Activated naive CD4-positive, alpha-beta T cell treated with Interleukin-2 at 50 U/mL for 16 hours (primary cell): ENCODE measurements at regions not wholly inside any gene's neighbourhood (a gene's known extent, or its start where the extent isn't known, plus 50 kb on each side); places are given as distances from the start of the nearest gene placed in this dataset.
"Not testable (repeated sequence)": the region's sequence is repeated elsewhere in the genome, so short reads cannot be mapped to it uniquely, and the experiment has no call there.

ENCODE experiments used
- DNase-seq: peaks from one replicate; pipeline ENCODE4 v3.0.0-alpha.2; 2020

DNA sequence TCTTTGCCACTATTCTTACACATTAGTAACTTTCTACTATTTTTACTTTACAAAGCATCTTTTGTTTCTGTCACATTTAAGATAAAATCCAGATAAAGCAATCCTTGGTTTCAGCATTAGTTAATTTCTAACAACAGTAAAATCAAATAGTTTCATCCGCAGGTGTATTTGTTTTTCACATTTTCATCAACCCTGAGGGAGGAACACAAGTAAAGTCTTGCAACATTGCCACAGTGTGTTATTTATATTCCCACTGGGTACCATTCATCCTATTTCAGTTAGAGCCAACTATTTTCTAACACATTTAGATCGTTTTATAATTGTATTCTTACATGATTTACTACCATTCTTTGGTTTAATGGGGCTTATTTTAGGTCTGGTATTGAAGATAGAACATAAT is 908.7 kb upstream of the CITED2 start:
- DNase-seq: no peak

DNA sequence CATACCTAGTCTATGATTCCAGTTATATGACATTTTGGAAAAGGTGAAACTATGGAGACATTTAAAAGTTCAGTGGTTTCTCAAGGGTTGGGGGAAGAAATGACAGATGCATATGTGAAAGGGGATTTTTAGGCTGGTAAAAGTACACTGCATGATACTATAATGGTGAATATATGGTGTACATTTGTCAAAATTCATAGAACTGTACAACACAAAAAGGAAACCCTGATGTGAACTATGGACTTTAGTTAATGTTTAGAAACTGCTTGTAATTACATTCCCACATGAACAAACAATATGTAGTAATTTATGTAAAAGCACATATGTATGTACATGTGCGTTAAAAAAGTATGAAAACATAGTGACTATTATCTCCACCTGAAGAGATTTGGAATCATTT is 907.3 kb upstream of the CITED2 start:
- no peak for DNase-seq

DNA sequence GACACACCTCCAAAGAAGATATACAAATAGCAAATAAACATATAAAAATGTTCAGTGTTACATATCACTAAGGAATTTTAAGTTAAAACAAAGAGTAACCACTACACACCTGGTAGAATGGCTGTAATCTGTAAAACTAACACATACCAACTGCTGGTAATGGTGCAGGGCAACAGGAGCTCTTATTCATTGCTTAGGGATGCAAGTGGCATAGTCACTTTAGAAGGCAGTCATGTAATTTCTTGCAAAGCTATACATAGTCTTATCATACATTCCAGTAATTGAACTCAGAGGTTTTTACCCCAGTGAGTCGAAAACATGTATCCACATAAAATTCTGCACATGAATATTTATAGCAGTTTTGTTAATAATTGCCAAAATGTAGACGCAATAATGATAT is 906.8 kb upstream of the CITED2 start:
- DNase-seq: no peak

DNA sequence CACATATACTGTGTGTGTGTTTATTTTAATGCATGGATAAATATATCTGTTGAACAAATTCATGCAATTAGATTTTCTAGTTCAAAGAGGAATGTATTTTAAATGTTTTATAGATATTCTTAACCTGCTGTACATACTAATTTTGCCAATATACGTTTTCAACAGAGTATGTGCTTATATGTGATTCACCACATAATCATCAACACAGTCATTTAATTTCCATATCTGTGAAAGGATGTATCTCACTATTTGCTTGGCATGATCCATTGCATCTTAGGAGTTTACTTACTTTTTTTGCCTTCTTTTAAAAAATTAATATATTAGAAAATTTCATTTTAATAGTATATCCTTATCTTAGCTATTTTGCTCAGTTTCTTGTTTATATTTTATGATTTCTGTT is 902.3 kb upstream of the CITED2 start:
- no peak for DNase-seq

DNA sequence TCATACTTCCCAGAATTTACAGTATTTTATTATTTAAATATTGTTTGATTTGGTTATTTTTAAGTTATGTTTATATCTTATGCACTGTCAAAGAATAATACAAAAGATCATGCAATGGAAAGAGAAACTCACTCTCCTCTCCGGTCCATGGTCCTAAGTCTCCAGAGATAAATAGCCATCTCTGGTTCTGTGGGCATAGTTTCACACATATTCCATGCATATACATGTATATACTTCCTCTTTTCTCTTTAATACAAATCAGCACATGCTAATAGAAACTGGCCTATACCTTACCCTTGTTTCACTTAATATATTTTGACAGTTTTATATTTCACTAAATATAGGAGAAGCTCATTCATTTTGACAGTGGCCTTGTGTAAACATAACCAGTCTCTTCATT is 901.7 kb upstream of the CITED2 start:
- no peak for DNase-seq

DNA sequence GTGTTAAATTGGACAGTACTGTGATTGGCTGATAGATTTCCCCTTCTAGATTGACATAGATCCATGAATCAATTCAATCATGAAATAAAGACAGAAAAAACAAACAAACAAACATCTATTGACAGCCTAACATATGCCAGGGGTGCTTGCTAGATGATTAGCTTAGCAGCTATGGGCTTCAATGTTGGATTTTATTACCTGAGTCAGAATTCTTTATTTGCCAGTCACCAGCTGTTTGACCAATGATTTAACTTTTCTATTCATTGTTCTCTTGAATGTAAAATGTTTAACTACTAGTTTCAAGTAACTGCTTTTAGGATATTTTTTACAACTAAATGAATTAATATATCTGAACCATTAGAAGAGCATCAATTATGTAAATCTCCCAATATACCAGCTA is 901.3 kb upstream of the CITED2 start:
- DNase-seq: no peak

DNA sequence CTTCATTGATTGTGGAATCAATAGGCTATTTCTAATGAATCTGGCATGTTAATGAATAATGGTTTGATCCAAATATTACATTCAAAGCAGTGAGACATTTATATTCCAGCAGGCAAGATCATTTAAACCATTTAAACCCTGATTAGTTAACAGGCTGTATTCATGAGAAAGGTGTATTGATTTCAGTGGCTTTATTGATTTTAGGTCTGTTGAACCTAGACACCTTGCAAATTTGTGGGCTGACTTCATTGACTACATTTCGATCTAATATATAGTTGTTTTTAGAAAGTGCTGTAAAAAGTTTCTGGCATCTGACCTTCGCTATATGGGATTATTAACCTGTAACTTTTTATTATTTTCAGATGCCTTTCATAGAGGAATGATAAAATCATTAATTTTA is 900.1 kb upstream of the CITED2 start:
- DNase-seq: no peak

DNA sequence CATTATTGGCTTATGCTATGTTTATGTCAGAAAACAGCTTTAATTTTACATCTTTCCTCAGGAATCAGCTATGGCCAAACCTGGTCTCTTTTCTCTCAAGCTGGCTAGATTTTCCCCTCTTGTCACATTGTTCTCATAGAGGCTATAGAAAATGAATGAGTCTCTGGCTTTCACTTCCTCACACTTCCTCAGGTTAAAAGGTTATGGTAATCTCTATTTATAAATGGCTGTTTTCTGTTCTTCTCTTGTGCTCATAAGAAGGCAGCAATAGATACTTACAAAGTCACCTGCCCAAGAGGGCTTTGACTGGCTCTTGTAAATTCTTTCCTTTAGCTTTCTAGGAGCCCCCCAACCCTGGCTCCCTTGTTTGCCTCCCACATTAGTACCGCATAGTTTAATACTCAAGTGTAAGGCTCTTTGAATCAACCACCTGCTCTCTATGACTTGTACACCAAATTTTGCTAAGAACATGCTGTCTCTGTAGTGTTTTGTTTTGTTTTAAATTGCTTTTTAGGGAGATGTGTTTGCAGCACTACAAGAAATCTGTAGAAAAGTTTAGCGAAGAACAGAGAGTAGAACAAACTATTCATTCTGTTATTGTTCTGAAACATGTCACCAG is 897.4 kb upstream of the CITED2 start:
- DNase-seq: no peak

DNA sequence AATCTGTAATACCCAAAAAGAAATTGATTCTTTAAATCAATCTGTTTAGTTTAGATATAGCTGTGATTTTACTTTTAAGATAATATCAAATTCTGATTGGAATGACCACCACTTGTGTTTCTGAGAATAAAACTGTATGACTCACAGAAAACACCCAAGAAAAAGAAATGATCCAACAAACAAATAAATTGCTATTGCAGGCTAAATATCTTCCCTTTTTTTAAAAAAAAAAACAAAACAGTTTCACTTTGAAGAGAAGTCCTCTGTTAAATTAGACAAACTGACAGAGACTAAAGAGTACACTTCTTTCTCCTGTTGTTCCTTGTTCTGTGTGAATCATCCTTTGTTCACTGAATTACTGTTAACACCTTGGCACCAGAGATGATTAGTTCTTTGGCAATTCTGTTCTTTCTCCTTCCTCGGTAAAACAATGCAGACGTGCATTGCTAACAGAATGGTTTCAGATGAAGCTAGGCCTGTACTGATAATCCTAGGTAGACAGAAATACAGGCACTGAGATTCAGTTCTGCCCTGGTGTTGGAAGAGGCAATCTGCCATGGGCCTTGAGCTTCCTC is 895.2 kb upstream of the CITED2 start:
- no peak for DNase-seq

DNA sequence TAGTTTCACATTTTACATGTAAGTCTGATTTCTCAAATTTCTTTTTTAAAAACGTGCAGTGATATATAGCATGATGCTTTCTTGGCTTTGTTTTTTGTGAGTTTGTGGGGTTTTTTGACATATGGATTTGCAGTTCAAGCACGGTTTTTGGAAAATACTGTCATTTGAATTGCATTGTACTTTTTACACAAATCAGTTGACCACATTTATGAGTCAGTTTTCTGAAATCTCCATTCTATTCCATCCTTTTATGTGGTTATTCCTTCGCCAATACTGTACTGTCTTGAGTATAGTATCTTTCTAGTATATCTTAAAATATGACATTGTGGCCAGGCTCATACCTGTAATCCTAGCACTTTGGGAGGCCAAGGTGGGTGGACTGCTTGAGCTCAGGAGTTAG is 890.0 kb upstream of the CITED2 start:
- DNase-seq: no peak

DNA sequence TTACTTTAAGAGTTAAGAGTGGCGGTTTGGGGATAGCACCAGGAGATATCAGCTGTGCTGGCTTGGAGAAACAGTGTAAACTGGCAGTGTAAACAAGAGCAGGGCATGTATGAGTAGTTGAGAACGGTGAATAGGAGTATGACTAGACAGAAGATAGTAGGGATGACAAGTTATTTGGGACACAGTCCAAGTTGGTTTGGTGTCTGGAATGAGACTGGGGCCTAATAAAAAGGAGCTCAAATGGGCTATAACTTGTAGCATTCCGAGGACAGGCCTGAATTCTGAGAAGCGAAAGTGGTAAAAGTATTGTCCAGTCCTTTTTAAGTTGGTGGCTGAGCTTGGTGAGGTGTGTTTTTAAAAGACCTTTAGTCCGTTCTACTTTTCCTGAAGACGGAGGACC is 883.9 kb upstream of the CITED2 start:
- not testable (repeated sequence) for DNase-seq

DNA sequence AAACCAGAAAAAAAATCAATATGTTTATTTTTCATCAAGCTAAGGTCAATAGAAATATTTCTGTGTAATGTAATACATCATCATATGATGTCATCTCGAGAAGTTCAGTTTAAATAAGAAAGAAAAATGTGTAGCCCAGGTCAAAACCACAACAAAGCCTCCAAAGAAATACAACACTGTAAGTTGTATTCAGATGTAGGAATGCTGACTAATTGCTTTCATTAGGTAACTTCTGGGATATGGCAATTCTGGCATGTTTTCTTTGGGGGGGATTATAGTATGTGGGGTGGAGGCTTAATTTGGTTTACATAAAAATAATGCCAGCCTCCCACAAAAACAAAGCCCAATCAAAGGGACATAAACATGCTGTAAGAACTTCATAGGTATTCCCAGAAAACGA is 881.8 kb upstream of the CITED2 start:
- DNase-seq: no peak

DNA sequence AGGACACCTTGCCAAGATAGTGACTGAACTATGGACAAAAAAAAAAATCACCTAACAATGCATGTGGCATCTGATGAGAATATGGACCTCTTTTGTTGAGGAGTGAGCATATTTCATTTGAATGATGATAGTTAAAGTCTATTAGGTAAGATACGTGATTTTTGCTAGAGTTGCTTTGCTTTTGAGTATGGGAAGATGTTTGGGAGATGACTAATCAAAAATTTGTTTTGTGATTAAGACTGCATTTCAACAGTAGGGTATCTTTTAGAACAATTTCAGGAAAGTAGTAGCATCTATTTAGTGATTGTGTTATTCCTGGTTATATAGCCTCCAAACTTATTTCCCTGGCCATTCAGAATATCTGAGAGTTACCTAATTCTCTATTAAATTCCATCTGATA is 878.6 kb upstream of the CITED2 start:
- no peak for DNase-seq

DNA sequence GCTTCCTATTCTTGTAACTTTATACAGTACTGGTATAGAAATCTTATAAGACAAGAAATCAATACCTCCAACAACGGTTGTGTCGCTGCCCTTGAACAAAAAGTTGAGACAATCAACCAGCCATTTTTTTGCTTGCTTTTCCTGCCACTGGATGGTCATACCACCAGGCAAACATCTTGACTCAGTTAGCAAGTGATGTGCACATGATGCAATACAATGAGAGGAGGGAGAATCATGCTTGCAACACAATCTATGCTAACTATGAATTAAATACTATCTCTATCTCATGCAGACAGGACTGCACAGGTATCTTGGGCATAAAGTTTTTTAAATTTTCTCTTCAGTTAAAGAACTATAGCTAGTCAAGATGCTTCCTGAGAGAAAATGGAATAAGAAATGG is 877.7 kb upstream of the CITED2 start:
- no peak for DNase-seq

DNA sequence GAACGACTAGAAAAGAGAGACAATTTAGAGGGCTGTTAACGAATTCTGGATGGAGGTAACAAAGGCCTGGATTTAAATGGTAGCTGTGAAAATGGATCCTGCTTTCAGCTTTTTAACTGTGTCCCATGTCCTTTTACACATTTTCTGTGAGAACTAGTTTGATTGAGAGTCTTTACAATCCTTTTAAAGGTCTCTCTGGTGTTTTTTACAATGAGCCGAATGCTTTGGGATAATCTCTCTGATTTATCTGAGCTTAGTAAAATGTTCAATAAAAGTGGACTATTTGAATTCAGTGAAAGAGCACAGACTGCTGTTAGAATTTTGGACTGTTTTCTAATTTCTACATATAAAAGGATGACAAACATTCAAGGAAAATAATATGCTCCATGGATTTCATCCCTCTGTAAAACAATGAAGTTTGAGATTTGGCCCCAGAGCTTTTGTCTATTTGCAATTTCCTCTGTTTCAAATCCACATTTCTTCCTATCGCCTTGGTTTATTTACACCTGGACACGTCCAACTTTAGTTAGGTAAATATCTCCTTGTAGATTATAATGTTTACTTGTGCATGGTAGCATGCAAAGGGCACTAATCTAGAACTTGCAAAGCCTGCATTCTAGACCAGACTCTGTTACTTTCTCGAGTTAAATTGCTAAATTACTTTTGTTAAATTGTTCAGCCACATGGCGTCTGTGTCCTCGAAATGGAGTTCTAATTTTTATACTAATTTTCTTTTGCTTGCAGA is 871.0 kb upstream of the CITED2 start:
- DNase-seq: no peak

DNA sequence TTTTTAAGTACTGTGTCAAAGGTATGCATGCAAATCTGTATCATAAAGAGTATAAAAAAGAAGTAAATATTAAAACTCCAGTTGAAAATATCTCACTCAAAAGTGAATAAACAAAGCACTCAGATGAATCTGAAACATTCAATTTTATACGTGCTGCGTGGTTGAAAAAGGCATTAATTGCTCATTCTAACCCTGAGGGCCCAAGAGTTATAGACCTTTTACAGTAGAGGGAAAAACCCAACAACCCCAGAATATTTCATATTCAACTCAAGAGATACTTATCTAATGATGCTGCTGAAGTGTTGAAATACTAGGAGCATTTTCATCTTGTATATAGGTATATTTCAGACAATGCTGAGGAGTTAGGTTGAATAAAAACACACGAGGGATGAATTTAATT is 862.8 kb upstream of the CITED2 start:
- DNase-seq: no peak

DNA sequence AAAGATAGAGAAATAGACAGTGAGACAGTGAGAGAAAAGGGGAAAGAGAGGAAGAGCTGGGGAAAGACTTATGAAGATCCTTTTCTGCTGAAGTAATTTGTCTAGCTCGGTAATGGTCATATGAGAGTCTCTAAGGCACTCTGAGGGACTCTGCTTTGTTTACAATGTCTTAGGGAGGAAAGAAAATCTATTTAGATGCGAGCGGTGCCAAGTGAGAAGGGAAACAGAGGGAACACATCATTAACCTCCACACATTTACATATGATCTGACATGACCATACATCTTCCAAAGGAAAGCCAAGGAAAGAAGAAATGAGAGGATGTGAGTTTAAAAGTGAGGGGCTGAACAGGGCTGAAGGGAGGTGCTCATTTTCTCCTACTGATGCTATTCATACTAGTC is 862.3 kb upstream of the CITED2 start:
- no peak for DNase-seq

DNA sequence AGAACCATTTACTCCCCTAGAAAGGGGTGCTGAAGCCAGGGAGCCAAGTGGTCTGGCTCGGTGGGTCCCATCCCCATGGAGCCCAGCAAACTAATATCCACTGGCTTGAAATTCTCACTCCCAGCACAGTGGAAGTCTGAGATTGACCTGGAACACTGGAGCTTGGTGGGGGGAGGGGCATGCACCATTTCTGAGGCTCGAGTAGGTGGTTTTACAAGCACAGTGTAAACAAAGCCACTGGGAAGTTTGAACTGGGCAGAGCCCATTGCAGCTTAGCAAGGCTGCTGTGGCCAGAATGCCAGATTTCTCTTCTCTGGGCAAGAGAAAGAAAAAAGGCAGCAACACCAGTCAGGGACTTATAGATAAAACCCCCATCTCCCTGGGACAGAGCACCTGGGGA is 855.8 kb upstream of the CITED2 start:
- no peak for DNase-seq

DNA sequence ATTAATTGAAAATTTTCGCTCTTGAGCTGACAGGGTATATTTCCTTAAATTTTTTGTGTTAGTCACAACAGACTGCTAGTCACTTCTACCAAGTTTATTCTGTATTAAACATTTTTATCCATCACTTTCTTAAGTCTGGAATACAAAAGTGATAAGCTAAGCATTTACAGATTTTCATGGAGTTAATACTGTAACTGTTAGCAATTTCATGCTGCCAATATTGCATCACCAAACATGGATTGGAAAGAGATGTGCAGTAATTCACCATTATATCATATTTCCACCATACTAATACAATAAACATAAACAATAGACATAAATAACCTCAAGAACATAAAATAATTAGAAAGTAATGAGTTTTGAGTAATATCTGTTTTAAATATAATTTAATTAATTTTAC is 854.0 kb upstream of the CITED2 start:
- no peak for DNase-seq

DNA sequence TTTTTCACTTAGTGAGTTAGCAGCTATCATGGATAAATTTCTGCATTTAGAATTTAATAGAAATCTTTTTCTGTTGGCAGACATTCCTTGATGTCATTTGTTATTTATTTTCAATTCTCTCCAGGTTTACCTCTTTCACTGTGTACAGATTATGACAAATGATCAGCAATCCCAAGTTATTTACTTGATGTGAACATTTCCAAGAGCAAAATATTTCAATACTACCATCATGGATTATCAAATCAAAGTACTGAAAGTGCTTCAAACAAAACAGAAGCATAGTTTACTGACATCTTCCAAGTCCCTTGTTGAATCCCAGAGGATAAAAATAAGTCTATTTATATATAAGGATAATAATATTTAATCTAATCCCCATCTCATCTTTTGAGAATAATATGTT is 852.2 kb upstream of the CITED2 start:
- no peak for DNase-seq

DNA sequence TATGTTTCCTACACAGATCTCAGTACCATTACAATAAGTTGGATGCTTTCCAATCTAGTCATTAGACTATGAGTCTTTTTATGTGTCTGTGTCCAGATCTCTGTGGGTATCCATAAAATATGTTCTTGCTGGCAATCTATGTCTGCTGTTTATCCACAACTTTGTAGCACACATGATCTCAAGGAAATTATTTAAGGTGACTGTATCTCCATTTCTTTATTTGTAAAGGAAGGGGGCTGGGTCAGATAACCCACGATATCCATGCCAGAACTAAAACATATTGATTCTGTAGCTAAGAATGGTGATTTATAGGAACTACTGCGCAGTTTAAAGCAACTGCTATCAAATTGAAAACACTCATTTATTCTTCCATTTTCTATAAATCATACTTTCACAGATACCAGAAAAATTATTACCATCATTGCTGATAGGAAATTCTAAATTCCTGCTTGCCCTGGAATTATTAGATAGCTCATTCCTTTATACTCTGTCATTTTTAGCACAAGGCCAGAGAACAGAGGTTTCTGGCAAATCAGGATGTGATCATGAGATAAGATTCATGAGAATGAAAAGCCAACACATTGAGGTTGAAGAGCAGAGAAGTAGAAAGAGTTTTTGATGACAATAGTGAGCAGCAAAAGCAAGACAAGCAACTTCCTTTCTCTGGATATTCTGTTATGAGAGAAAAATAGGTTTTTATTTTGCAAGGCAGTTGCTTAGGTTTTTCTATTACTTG is 851.4 kb upstream of the CITED2 start:
- DNase-seq: no peak

DNA sequence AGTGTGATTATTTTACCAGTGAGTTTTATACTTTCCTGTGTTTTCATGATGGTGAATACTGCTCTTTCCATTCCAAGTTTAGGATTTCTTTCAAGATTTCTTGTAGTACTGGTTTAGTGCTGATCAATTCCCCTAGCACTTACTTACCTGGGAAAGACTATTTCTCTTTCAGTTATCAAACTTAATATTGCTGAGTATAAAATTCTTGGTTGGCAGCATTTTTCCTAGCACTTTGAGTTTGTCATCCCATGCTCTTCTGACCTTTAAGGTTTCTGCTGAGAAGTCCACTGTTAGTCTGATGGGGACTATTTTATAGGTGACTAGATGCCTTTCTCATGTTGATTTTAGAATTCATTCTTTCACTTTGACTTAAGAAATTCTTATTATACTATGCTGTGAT is 842.8 kb upstream of the CITED2 start:
- DNase-seq: no peak

DNA sequence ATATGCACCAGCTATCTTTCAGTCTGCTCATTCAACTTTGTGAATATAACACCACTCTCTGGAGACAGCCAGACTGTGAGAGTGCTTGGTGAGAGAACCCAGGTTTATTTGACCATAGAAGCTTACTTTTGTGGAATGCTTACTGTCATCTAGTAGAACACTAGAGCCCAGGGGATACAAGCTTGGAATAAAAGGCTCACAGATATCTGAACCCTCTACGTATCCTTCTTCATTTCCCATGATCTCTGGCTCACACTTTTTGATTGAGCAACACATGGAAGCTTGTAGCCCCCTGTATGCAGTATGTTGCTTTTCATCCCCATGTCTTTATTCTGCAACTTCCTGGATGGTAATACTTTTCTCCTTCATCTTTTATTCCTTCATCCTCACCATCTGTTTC is 835.3 kb upstream of the CITED2 start:
- DNase-seq: no peak

DNA sequence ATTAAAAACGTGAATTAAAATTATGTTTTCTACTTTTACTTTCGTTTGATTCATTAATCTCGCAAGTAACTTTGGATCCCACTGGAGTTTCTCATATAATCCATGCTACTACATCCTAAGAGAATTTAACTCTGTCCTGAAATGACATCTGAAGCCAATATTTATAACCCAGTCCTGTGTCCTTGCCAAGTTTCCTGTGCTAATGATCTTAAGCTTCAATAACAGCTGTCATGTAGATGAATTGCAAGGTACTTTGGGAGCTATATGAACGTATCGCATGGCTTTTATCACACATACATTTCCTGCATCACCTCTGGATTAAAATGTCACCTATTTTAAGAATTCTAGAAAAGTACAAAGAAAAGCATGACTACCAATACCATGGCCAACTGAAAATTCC is 833.8 kb upstream of the CITED2 start:
- no peak for DNase-seq
